Glomerular visceral epithelial cell (primary cell): ENCODE measurements at regions not wholly inside any gene's neighbourhood (a gene's known extent, or its start where the extent isn't known, plus 50 kb on each side); places are given as distances from the start of the nearest gene placed in this dataset.
A peak's percentile ranks its signal among the peaks of the same experiment; 100 is the strongest.
"Not testable (repeated sequence)": the region's sequence is repeated elsewhere in the genome, so short reads cannot be mapped to it uniquely, and the experiment has no call there.

Source experiments
- DNase-seq: peaks from one replicate; pipeline ENCODE4 v3.0.0-alpha.2; 2016; ENCODE audit errors: extremely low spot score

GRCh38 chr5:174917976-174918554, 193.7 kb downstream of the MSX2 start:
- no peak for DNase-seq

GRCh38 chr5:174917435-174917834, 193.1 kb downstream of the MSX2 start:
- not testable (repeated sequence) for DNase-seq

- DNase-seq: not testable (repeated sequence)
These were observed 192.5 kb downstream of the MSX2 start for GRCh38 chr5:174916924-174917323.

- DNase-seq: no peak
These were observed 191.8 kb downstream of the MSX2 start for GRCh38 chr5:174916227-174916626.

- DNase-seq: no peak
These were observed 186.7 kb downstream of the MSX2 start for GRCh38 chr5:174911118-174911517.

GRCh38 chr5:174910245-174910737, 185.9 kb downstream of the MSX2 start:
- DNase-seq: peak; percentile 1

- DNase-seq: no peak
These were observed 178.9 kb downstream of the MSX2 start for GRCh38 chr5:174903172-174903732.

- DNase-seq: no peak
These were observed 177.0 kb downstream of the MSX2 start for GRCh38 chr5:174901336-174901735.

GRCh38 chr5:174900240-174900865, 176.0 kb downstream of the MSX2 start:
- no peak for DNase-seq

GRCh38 chr5:174897281-174897950, 173.0 kb downstream of the MSX2 start:
- DNase-seq: no peak

GRCh38 chr5:174895360-174895759, 171.0 kb downstream of the MSX2 start:
- DNase-seq: no peak

- DNase-seq: no peak
These were observed 168.4 kb downstream of the MSX2 start for GRCh38 chr5:174892742-174893141.

GRCh38 chr5:174880412-174881200, 156.2 kb downstream of the MSX2 start:
- not testable (repeated sequence) for DNase-seq

- DNase-seq: no peak
These were observed 153.6 kb downstream of the MSX2 start for GRCh38 chr5:174877987-174878386.

GRCh38 chr5:174872271-174872670, 147.9 kb downstream of the MSX2 start:
- no peak for DNase-seq

GRCh38 chr5:174852143-174852542, 127.8 kb downstream of the MSX2 start:
- DNase-seq: no peak

GRCh38 chr5:174850565-174851169, 126.3 kb downstream of the MSX2 start:
- no peak for DNase-seq

- DNase-seq: no peak
These were observed 125.0 kb downstream of the MSX2 start for GRCh38 chr5:174849426-174849825.

GRCh38 chr5:174844971-174845370, 120.6 kb downstream of the MSX2 start:
- no peak for DNase-seq

- no peak for DNase-seq
These were observed 119.2 kb downstream of the MSX2 start for GRCh38 chr5:174843263-174844250.
